ENCODE measurements at regions not wholly inside any gene's neighbourhood (a gene's known extent, or its start where the extent isn't known, plus 50 kb on each side); places are given as distances from the start of the nearest gene placed in this dataset.

DNA sequence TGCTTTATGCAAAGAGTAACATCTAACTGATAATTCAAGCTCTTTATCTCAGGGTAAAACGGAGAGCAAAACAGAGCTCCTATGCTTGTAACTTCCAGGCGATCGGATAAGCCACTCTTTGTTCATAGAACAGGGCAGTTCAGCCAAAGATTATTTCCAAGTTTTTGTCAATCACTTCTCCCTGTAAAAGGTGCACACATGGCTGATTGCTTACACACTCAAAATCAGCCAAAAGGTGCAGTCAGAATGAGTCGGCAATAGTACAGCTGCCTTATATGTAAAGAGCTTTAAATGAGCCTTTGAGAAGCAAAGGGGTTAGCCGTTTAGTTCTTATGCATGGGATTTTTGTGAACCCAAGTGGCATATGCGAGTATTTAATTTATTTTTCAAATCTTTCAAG is 449.6 kb upstream of the POU3F2 start:
- ChIA-PET POLR2A (no interaction called here), CTCF (no interaction called here)

DNA sequence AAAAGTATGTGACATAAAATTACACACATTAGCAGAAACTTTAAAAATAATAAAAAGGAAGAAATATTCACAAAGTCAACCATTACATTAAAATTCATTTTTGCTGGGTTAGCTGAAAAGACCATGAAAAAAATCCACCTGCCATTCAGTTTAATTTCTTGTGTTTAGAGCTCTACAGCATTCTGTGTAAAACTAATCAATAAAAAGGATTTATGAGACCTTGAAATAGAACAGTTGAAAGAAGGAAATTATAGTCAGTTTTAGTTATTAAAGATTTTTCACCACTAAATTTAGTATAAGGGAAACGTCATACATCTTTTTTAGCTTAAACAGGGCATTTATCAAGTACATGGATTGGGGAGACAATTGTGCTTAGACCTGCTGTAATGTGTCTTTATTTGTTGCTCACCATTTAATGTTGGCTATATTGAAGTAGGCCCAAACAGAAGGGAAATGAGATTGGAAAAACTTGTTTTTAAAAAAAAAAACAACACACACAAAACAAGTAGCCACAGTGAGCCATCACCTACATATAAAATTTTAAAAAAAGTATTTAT is 438.7 kb upstream of the POU3F2 start:
- Mint-ChIP-seq H3K27ac (no peak overlapping the region), H3K4me3 (no peak overlapping the region), H3K27me3 (no peaks in the 10 kb centered on the region), H3K4me1 (no peaks in the 10 kb centered on the region), H3K9me3 (ENCODE audit: insufficient read depth) (no peaks in the 10 kb centered on the region)
- ATAC-seq (ENCODE audit: low read depth), result no peak
- Histone ChIP-seq H3K9me3 (ENCODE audit: control extremely low read depth in 1 of 3, control insufficient read depth in 2 of 3, insufficient read depth in 1 of 3, low read length in 2 of 3) (no peaks in the 10 kb centered on the region), H3K4me3 (ENCODE audit: control extremely low read depth in 1 of 5, extremely low read depth in 1 of 5, insufficient read depth in 1 of 5, low read depth in 2 of 5, low read length in 4 of 5) (no peak overlapping the region), H3K27ac (ENCODE audit: low read length in 2 of 2) (no peak overlapping the region), H3K4me1 (ENCODE audit: control insufficient read depth in 2 of 2, insufficient read depth in 2 of 2, low read length in 2 of 2) (no peaks in the 10 kb centered on the region), H3K79me2 (ENCODE audit: control insufficient read depth, insufficient read depth, low read length) (no peaks in the 10 kb centered on the region), H4K20me1 (ENCODE audit: control insufficient read depth, insufficient read depth, low read length, poor library complexity, severe bottlenecking) (no peaks in the 10 kb centered on the region), H3K9ac (ENCODE audit: low read length) (no peak overlapping the region), H3K36me3 (replicated peaks in 1 of 2; ENCODE audit: control extremely low read depth in 1 of 2, control insufficient read depth in 1 of 2, extremely low read depth in 1 of 2, insufficient read depth in 2 of 2, low read length in 1 of 2) (no peaks in the 10 kb centered on the region), H3K27me3 (replicated peaks in 1 of 4; ENCODE audit: control extremely low read depth in 1 of 4, control insufficient read depth in 3 of 4, insufficient read depth in 4 of 4, low read length in 3 of 4) (no peaks in the 10 kb centered on the region), H2AFZ (ENCODE audit: insufficient read depth, low read depth, low read length, poor library complexity, severe bottlenecking) (no peak overlapping the region), H3K4me2 (replicated peaks; ENCODE audit: low read depth, low read length, poor library complexity, severe bottlenecking) (no peak overlapping the region)
- DNase-seq, result no peak
- POLR2A ChIA-PET, result no interaction called here
- no CpG with 5 or more reads among the region's 1 CpG for WGBS (ENCODE audit: insufficient coverage)
- CTCF ChIA-PET, result no interaction called here
- TF ChIP-seq, protein P1, sequence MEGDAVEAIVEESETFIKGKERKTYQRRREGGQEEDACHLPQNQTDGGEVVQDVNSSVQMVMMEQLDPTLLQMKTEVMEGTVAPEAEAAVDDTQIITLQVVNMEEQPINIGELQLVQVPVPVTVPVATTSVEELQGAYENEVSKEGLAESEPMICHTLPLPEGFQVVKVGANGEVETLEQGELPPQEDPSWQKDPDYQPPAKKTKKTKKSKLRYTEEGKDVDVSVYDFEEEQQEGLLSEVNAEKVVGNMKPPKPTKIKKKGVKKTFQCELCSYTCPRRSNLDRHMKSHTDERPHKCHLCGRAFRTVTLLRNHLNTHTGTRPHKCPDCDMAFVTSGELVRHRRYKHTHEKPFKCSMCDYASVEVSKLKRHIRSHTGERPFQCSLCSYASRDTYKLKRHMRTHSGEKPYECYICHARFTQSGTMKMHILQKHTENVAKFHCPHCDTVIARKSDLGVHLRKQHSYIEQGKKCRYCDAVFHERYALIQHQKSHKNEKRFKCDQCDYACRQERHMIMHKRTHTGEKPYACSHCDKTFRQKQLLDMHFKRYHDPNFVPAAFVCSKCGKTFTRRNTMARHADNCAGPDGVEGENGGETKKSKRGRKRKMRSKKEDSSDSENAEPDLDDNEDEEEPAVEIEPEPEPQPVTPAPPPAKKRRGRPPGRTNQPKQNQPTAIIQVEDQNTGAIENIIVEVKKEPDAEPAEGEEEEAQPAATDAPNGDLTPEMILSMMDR (IDR thresholded peaks at IDR 0.05), result no peak
- TF ChIP-seq EZH2 (IDR thresholded peaks at IDR 0.05; ENCODE audit: borderline replicate concordance, insufficient read depth, low read depth, low read length, poor library complexity, severe bottlenecking), result no peak
- intact Hi-C loops (cut with micrococcal nuclease), result no loop called here

More for the DNA sequence above, 449.6 kb upstream of the POU3F2 start:
- WGBS (ENCODE audit: insufficient coverage), result 87% methylated on average over 3 of the region's 6 CpGs
- H3K27me3 ChIP-seq (replicated peaks in 1 of 4; ENCODE audit: control extremely low read depth in 1 of 4, control insufficient read depth in 3 of 4, insufficient read depth in 4 of 4, low read length in 3 of 4), result no peaks in the 10 kb centered on the region
- peaks cover under 1% of the 10 kb centered on the region for H3K9me3 Mint-ChIP-seq (ENCODE audit: insufficient read depth)
- no peak overlapping the region for H3K4me3 Mint-ChIP-seq
- no peaks in the 10 kb centered on the region for H3K79me2 ChIP-seq (ENCODE audit: control insufficient read depth, insufficient read depth, low read length)
- TF ChIP-seq, protein P1 (IDR thresholded peaks at IDR 0.05), result no peak
- no peak for TF ChIP-seq EZH2 (IDR thresholded peaks at IDR 0.05; ENCODE audit: borderline replicate concordance, insufficient read depth, low read depth, low read length, poor library complexity, severe bottlenecking)
- H3K9me3 ChIP-seq (ENCODE audit: control extremely low read depth in 1 of 3, control insufficient read depth in 2 of 3, insufficient read depth in 1 of 3, low read length in 2 of 3), result no peaks in the 10 kb centered on the region
- no peaks in the 10 kb centered on the region for H3K36me3 ChIP-seq (replicated peaks in 1 of 2; ENCODE audit: control extremely low read depth in 1 of 2, control insufficient read depth in 1 of 2, extremely low read depth in 1 of 2, insufficient read depth in 2 of 2, low read length in 1 of 2)
- no peak overlapping the region for H3K27ac Mint-ChIP-seq
- ATAC-seq (ENCODE audit: low read depth) (no peak), DNase-seq (no peak)
- intact Hi-C loops (cut with micrococcal nuclease), result no loop called here
- no peak overlapping the region for H3K4me2 ChIP-seq (replicated peaks; ENCODE audit: low read depth, low read length, poor library complexity, severe bottlenecking)
- H3K9ac ChIP-seq (ENCODE audit: low read length), result no peak overlapping the region
- no peak overlapping the region for H3K27ac ChIP-seq (ENCODE audit: low read length in 2 of 2)
- no peaks in the 10 kb centered on the region for H4K20me1 ChIP-seq (ENCODE audit: control insufficient read depth, insufficient read depth, low read length, poor library complexity, severe bottlenecking)
- H2AFZ ChIP-seq (ENCODE audit: insufficient read depth, low read depth, low read length, poor library complexity, severe bottlenecking), result no peak overlapping the region
- H3K27me3 Mint-ChIP-seq, result no peaks in the 10 kb centered on the region
- H3K4me3 ChIP-seq (ENCODE audit: control extremely low read depth in 1 of 5, extremely low read depth in 1 of 5, insufficient read depth in 1 of 5, low read depth in 2 of 5, low read length in 4 of 5), result no peak overlapping the region
- H3K4me1 ChIP-seq (ENCODE audit: control insufficient read depth in 2 of 2, insufficient read depth in 2 of 2, low read length in 2 of 2), result no peaks in the 10 kb centered on the region
- H3K4me1 Mint-ChIP-seq, result no peaks in the 10 kb centered on the region

Data from B cell (primary cell).